ENCODE measurements at regions not wholly inside any gene's neighbourhood (a gene's known extent, or its start where the extent isn't known, plus 50 kb on each side); places are given as distances from the start of the nearest gene placed in this dataset.
"Not testable (repeated sequence)": the region's sequence is repeated elsewhere in the genome, so short reads cannot be mapped to it uniquely, and the experiment has no call there.

DNA sequence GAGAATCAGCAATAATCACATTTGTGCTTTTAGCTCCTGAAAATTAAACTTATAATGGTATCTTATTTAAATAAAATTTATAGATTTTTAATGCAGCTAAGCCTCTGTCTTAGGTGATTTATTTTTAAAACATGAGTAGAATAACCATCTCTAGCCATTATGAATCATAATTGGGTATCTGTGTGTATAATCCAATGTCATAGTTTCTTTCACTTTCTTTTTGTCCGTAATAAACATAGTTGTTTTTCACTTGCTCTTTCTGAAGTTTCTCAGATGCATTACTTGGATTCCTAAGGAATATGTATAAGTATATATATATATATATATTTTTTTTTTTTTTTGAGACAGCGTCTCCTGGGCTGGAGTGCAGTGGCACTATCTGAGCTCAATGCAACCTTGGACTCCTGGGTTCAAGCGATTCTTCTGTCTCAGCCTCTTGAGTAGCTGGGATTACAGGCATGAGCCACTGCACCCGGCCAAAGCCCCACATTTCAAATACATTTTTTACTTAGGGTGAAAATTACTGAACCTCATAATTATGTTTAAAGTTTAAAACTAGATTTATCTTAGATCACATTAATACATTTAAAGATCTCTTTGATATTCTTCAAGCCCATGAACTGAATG is 377.1 kb downstream of the PRDM9 start:
- Histone ChIP-seq H3K27ac (no peak overlapping the region), H3K9me3 (no peaks in the 10 kb centered on the region), H3K4me1 (no peaks in the 10 kb centered on the region), H3K4me3 (no peak overlapping the region), H3K27me3 (ENCODE audit: insufficient read depth in 3 of 3, low read length in 2 of 3) (no peaks in the 10 kb centered on the region), H3K36me3 (ENCODE audit: insufficient read depth in 1 of 2, low read depth in 1 of 2) (no peaks in the 10 kb centered on the region)
- 71 to 77% (median 76%) methylated on average over 4 of the region's 4 CpGs for whole genome bisulfite sequencing, 3 donors
- no peak for ATAC-seq
- intact Hi-C loops (cut with DNase I), result no loop called here
- TF ChIP-seq, protein P1, sequence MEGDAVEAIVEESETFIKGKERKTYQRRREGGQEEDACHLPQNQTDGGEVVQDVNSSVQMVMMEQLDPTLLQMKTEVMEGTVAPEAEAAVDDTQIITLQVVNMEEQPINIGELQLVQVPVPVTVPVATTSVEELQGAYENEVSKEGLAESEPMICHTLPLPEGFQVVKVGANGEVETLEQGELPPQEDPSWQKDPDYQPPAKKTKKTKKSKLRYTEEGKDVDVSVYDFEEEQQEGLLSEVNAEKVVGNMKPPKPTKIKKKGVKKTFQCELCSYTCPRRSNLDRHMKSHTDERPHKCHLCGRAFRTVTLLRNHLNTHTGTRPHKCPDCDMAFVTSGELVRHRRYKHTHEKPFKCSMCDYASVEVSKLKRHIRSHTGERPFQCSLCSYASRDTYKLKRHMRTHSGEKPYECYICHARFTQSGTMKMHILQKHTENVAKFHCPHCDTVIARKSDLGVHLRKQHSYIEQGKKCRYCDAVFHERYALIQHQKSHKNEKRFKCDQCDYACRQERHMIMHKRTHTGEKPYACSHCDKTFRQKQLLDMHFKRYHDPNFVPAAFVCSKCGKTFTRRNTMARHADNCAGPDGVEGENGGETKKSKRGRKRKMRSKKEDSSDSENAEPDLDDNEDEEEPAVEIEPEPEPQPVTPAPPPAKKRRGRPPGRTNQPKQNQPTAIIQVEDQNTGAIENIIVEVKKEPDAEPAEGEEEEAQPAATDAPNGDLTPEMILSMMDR (IDR thresholded peaks at IDR 0.05), result no peak
- no peak for DNase-seq

DNA sequence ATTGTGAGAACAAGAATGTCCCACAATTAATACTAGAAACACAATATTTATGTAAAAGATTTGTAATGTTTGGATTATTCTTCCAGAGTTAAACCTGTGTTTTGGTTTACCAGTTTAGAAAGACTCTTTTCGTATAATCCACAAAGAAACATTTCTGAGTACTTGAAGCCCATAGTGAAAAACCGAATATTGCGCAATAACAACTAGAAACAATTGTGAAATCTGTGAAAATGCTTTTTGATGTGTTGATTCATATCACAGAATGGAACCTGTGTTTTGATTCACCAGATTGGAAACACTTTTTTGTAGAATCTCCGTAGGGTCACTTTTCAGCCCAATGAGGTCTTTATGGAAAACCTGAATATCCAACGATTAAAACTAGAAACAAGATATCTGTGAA is 386.2 kb downstream of the PRDM9 start:
- H3K4me1 ChIP-seq, result no peaks in the 10 kb centered on the region
- ATAC-seq, result no peak
- WGBS, 3 donors, result 91 to 93% (median 91%) methylated on average over 5 of the region's 5 CpGs
- no peak overlapping the region for H3K4me3 ChIP-seq
- intact Hi-C loops (cut with DNase I), result no loop called here
- H3K9me3 ChIP-seq, result no peaks in the 10 kb centered on the region
- no peak for DNase-seq
- TF ChIP-seq, protein P1 (IDR thresholded peaks at IDR 0.05), result no peak
- no peak overlapping the region for H3K27ac ChIP-seq
- no peaks in the 10 kb centered on the region for H3K27me3 ChIP-seq (ENCODE audit: insufficient read depth in 3 of 3, low read length in 2 of 3)
- no peaks in the 10 kb centered on the region for H3K36me3 ChIP-seq (ENCODE audit: insufficient read depth in 1 of 2, low read depth in 1 of 2)

GRCh38 chr5:23895614-23896013 is 388.2 kb downstream of the PRDM9 start:
- Histone ChIP-seq H3K36me3 (ENCODE audit: insufficient read depth in 1 of 2, low read depth in 1 of 2) (no peaks in the 10 kb centered on the region), H3K9me3 (no peaks in the 10 kb centered on the region), H3K27me3 (ENCODE audit: insufficient read depth in 3 of 3, low read length in 2 of 3) (no peaks in the 10 kb centered on the region), H3K27ac (no peak overlapping the region), H3K4me1 (no peaks in the 10 kb centered on the region), H3K4me3 (no peak overlapping the region)
- DNase-seq, result no peak
- WGBS, 3 donors, result 73 to 79% (median 76%) methylated on average over 4 of the region's 4 CpGs
- TF ChIP-seq, protein P1 (IDR thresholded peaks at IDR 0.05), result no peak
- no peak for ATAC-seq
- intact Hi-C loops (cut with DNase I), result no loop called here

DNA sequence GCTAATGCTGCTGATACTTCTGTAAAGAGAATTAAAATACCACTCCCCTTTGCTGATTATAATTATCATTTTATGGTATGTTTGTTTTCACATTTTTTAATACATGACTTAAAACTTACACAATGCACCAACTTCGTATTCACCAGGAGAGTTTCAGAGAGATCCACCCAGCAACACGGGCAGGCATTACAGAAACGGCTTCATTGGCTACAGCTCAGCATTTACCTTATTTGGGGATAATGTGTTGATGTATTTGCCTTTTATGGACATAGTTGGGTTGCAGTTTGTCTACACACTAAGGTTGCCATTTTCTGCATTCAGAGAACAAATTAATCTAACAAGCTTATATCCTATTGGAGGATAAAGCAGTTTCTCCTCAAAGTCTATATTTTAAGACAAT is 423.6 kb downstream of the PRDM9 start:
- Histone ChIP-seq H3K4me1 (no peaks in the 10 kb centered on the region), H3K27ac (no peak overlapping the region), H3K36me3 (ENCODE audit: insufficient read depth in 1 of 2, low read depth in 1 of 2) (no peaks in the 10 kb centered on the region), H3K27me3 (ENCODE audit: insufficient read depth in 3 of 3, low read length in 2 of 3) (no peaks in the 10 kb centered on the region), H3K9me3 (no peaks in the 10 kb centered on the region), H3K4me3 (no peak overlapping the region)
- intact Hi-C loops (cut with DNase I), result no loop called here
- TF ChIP-seq, protein P1 (IDR thresholded peaks at IDR 0.05), result no peak
- no peak for ATAC-seq
- no peak for DNase-seq
- WGBS, 3 donors, result 59 to 69% (median 66%) methylated on average over 3 of the region's 3 CpGs

- H3K27me3 ChIP-seq (ENCODE audit: insufficient read depth in 3 of 3, low read length in 2 of 3); DNase-seq; ATAC-seq; H3K9me3 ChIP-seq; H3K4me1 ChIP-seq; intact Hi-C loops (cut with DNase I); H3K36me3 ChIP-seq (ENCODE audit: insufficient read depth in 1 of 2, low read depth in 1 of 2); H3K4me3 ChIP-seq; H3K27ac ChIP-seq: not testable (repeated sequence)
- WGBS, 3 donors, result 87 to 92% (median 88%) methylated on average over 39 to 47 of the region's 47 CpGs
These were observed 444.0 kb downstream of the PRDM9 start for GRCh38 chr5:23951261-23951928.
